ENCODE measurements at regions not wholly inside any gene's neighbourhood (a gene's known extent, or its start where the extent isn't known, plus 50 kb on each side); places are given as distances from the start of the nearest gene placed in this dataset.

GRCh38 chr14:25220514-25220913 lies 170.6 kb upstream of the STXBP6 start:
- Histone ChIP-seq H3K27ac (no peak overlapping the region), H3K4me3 (no peak overlapping the region), H3K27me3 (no peaks in the 10 kb centered on the region), H3K4me1 (no peaks in the 10 kb centered on the region), H3K9me3 (no peaks in the 10 kb centered on the region), H3K36me3 (no peaks in the 10 kb centered on the region)
- TF ChIP-seq CTCF (IDR thresholded peaks at IDR 0.05) (no peak), POLR2A (IDR thresholded peaks at IDR 0.05) (no peak)
- no peak for DNase-seq
- intact Hi-C loops (cut with DNase I), result no loop called here

- no peaks in the 10 kb centered on the region for H3K4me1 ChIP-seq
- no peaks in the 10 kb centered on the region for H3K36me3 ChIP-seq
- no peak overlapping the region for H3K27ac ChIP-seq
- no peaks in the 10 kb centered on the region for H3K27me3 ChIP-seq
- H3K9me3 ChIP-seq, result no peaks in the 10 kb centered on the region
- H3K4me3 ChIP-seq, result no peak overlapping the region
- DNase-seq, result no peak
- TF ChIP-seq CTCF (IDR thresholded peaks at IDR 0.05) (no peak), POLR2A (IDR thresholded peaks at IDR 0.05) (no peak)
- intact Hi-C loops (cut with DNase I), result no loop called here
Observed at GRCh38 chr14:25215607-25216006, 165.7 kb upstream of the STXBP6 start.

DNA sequence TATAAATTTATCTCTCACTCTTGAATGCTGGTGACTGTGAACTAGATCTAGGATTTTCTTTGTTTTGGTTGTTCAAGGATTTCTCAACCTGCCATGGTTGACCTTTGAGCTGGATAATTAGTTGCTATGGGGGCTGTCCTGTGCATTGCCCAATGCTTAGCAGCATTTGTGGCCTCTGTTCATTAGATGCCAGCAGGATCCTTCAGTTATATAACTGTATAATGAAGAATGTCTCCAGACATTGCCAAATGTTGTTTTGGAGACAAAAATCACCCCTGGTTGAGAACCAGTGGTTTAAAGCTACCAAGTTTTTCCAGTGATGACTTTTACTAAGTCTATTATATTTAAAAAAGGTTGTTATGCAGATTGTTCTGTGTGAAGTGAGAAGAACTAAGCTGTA lies 147.9 kb upstream of the STXBP6 start:
- intact Hi-C loops (cut with DNase I), result no loop called here
- Histone ChIP-seq H3K9me3 (no peaks in the 10 kb centered on the region), H3K4me1 (no peaks in the 10 kb centered on the region), H3K27me3 (no peaks in the 10 kb centered on the region), H3K4me3 (no peak overlapping the region), H3K27ac (no peak overlapping the region), H3K36me3 (no peaks in the 10 kb centered on the region)
- no peak for DNase-seq
- no peak for TF ChIP-seq CTCF (IDR thresholded peaks at IDR 0.05)
- TF ChIP-seq POLR2A (IDR thresholded peaks at IDR 0.05), result no peak

GRCh38 chr14:25180221-25180620 lies 130.3 kb upstream of the STXBP6 start:
- intact Hi-C loops (cut with DNase I), result no loop called here
- TF ChIP-seq CTCF (IDR thresholded peaks at IDR 0.05) (no peak), POLR2A (IDR thresholded peaks at IDR 0.05) (no peak)
- H3K27me3 ChIP-seq, result no peaks in the 10 kb centered on the region
- no peak overlapping the region for H3K4me3 ChIP-seq
- peaks cover 0 to 6% (median 0%) of the 10 kb centered on the region in 3 donors for H3K9me3 ChIP-seq
- DNase-seq, result no peak
- no peaks in the 10 kb centered on the region for H3K36me3 ChIP-seq
- 94 to 100% methylated on average over 1 of the region's 1 CpG for WGBS, 2 donors
- H3K4me1 ChIP-seq, result no peaks in the 10 kb centered on the region
- no peak overlapping the region for H3K27ac ChIP-seq

DNA sequence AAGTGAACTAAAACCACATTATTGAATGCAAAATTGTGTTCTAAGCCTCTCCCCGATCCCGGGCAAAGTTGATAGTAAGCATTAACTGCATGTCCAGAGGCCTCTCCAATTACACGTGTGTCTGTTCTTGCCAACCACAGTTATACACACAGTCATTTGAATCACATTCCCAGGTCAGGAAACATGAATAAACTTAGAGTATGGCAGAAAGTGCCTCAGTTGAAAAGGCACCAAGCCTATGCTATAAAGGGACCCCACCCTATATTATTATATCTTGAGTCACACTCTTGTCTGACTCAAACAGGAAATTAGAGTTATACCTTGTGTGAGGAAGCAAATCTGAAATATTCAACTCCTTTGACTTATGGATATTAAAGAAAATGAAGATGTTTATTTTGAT lies 128.3 kb upstream of the STXBP6 start:
- Histone ChIP-seq H3K27me3 (no peaks in the 10 kb centered on the region), H3K9me3 (no peaks in the 10 kb centered on the region), H3K4me1 (no peaks in the 10 kb centered on the region), H3K27ac (no peak overlapping the region), H3K36me3 (no peaks in the 10 kb centered on the region), H3K4me3 (no peak overlapping the region)
- intact Hi-C loops (cut with DNase I), result no loop called here
- no peak for DNase-seq
- WGBS, 2 donors, result 43 to 68% methylated on average over 3 of the region's 3 CpGs
- no peak for TF ChIP-seq POLR2A (IDR thresholded peaks at IDR 0.05)
- no peak for TF ChIP-seq CTCF (IDR thresholded peaks at IDR 0.05)
